ENCODE measurements at regions not wholly inside any gene's neighbourhood (a gene's known extent, or its start where the extent isn't known, plus 50 kb on each side); places are given as distances from the start of the nearest gene placed in this dataset.

- TF ChIP-seq, protein P1, sequence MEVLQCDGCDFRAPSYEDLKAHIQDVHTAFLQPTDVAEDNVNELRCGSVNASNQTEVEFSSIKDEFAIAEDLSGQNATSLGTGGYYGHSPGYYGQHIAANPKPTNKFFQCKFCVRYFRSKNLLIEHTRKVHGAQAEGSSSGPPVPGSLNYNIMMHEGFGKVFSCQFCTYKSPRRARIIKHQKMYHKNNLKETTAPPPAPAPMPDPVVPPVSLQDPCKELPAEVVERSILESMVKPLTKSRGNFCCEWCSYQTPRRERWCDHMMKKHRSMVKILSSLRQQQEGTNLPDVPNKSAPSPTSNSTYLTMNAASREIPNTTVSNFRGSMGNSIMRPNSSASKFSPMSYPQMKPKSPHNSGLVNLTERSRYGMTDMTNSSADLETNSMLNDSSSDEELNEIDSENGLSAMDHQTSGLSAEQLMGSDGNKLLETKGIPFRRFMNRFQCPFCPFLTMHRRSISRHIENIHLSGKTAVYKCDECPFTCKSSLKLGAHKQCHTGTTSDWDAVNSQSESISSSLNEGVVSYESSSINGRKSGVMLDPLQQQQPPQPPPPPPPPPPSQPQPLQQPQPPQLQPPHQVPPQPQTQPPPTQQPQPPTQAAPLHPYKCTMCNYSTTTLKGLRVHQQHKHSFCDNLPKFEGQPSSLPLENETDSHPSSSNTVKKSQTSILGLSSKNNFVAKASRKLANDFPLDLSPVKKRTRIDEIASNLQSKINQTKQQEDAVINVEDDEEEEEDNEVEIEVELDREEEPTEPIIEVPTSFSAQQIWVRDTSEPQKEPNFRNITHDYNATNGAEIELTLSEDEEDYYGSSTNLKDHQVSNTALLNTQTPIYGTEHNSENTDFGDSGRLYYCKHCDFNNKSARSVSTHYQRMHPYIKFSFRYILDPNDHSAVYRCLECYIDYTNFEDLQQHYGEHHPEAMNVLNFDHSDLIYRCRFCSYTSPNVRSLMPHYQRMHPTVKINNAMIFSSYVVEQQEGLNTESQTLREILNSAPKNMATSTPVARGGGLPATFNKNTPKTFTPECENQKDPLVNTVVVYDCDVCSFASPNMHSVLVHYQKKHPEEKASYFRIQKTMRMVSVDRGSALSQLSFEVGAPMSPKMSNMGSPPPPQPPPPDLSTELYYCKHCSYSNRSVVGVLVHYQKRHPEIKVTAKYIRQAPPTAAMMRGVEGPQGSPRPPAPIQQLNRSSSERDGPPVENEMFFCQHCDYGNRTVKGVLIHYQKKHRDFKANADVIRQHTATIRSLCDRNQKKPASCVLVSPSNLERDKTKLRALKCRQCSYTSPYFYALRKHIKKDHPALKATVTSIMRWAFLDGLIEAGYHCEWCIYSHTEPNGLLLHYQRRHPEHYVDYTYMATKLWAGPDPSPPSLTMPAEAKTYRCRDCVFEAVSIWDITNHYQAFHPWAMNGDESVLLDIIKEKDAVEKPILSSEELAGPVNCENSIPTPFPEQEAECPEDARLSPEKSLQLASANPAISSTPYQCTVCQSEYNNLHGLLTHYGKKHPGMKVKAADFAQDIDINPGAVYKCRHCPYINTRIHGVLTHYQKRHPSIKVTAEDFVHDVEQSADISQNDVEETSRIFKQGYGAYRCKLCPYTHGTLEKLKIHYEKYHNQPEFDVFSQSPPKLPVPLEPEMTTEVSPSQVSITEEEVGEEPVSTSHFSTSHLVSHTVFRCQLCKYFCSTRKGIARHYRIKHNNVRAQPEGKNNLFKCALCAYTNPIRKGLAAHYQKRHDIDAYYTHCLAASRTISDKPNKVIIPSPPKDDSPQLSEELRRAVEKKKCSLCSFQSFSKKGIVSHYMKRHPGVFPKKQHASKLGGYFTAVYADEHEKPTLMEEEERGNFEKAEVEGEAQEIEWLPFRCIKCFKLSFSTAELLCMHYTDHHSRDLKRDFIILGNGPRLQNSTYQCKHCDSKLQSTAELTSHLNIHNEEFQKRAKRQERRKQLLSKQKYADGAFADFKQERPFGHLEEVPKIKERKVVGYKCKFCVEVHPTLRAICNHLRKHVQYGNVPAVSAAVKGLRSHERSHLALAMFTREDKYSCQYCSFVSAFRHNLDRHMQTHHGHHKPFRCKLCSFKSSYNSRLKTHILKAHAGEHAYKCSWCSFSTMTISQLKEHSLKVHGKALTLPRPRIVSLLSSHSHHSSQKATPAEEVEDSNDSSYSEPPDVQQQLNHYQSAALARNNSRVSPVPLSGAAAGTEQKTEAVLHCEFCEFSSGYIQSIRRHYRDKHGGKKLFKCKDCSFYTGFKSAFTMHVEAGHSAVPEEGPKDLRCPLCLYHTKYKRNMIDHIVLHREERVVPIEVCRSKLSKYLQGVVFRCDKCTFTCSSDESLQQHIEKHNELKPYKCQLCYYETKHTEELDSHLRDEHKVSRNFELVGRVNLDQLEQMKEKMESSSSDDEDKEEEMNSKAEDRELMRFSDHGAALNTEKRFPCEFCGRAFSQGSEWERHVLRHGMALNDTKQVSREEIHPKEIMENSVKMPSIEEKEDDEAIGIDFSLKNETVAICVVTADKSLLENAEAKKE (CRISPR knock-in tag; IDR thresholded peaks at IDR 0.05) = no peak
- TF ChIP-seq POLR2AphosphoS5 (IDR thresholded peaks at IDR 0.05; ENCODE audit: low read depth) (no peak), NANOG (IDR thresholded peaks at IDR 0.05; ENCODE audit: borderline replicate concordance) (no peak), EZH2 (IDR thresholded peaks at IDR 0.05; ENCODE audit: low read depth, unreplicated experiment) (no peak), ETS1 (IDR thresholded peaks at IDR 0.05) (no peak), REST (IDR thresholded peaks at IDR 0.05; ENCODE audit: unreplicated experiment) (no peak)
Observed at GRCh38 chr14:71311061-71311460, 403.8 kb downstream of the PCNX1 start (continued).

All from GM23338 (cell line).